Renal pelvis (tissue), 1 donor: ENCODE measurements at regions not wholly inside any gene's neighbourhood (a gene's known extent, or its start where the extent isn't known, plus 50 kb on each side); places are given as distances from the start of the nearest gene placed in this dataset.
"Not testable (repeated sequence)": the region's sequence is repeated elsewhere in the genome, so short reads cannot be mapped to it uniquely, and the experiment has no call there.

Experiments
- DNase-seq: peaks from one replicate; pipeline ENCODE4 v3.0.0-alpha.2; 2013

DNA sequence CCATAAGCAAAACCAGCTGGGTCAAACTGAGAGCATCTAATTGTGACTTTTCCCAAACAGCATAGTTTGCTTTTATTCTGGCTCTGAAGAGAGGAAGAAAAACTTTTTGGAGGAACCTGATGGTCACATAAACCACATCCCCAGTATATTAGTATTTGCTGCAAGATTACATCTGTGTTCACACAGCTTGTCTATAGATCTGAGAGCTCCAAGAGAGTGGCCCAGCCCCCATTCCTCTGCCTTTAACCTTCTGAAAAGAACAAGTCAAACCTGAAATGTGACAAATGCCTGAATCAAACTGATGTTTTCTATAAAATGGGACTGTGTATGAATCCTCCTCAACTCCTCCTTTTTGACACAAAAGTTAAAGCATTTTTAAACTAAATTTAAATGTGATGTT is 435.2 kb downstream of the ZNF479 start:
- DNase-seq, result not testable (repeated sequence)

DNA sequence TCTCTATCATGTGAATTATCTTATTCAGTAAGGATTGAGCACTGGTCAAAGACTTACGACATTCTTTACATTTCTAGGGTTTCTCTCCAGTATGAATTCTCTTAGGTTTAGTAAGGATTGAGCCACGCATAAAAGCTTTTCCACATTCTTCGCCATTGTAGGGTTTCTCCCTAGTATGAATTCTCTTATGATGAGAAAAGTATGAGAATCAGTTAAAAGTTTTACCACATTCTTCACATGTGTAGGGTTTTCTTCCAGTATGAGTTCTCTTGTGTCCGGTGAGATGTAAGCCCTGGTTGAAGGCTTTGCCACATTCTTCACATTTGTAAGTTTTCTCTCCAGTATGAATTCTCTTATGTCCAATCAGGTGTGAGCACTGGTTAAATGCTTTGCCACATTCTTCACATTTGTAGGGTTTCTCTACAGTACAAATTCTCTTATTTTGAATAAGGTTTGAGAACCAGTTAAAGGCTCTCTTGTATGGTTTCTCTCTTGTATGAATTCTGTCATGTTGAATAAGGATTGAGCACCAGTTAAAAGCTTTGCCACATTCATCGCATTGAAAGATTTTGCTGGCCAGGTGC is 445.9 kb downstream of the ZNF479 start:
- DNase-seq, result no peak

DNA sequence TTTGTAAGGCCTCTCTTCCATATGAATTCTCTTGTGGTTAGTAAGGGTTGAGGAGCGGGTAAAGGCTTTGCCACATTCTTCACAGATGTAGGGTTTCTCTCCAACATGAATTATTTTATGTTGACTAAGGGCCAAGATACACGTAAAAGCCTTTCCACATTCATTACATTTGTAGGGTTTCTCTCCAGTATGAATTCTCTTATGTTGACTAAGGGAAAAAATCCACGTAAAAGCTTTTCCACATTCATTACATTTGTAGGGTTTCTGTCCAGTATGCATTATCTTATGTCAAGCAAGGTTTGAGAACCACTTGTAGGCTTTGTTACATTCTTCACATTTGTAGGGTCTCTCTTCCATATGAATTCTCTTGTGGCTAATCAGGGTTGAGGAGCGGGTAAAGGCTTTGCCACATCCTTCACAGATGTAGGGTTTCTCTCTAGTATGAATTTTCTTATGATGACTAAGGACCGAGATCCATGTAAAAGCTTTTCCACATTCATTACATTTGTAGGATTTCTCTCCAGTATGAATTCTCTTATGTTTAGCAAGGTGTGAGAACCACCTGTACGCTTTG is 493.0 kb downstream of the ZNF479 start:
- no peak for DNase-seq

DNA sequence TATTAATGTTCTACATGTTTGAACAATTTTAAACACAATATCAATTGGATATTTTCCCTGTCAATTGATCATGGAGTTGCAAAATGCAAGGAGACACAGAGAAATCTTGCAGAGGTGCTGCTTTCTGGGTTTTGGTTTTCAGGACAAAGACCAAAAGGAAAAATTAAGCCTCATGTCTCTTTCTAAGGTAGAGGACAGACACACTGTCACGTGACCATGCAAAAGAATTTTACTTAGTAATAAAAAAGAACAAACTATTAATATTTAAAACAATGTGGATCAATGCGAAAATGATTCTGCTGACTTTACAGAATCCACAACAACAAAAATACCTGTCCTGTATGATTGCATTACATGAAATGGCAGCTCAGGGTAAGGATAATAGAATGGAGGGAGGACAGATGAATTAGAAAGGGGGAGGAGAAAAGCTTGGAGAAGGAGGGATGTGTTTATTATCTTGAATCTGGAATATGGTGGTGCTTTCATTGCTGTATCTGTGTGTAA is 493.7 kb upstream of the NUPR2 start:
- DNase-seq, result no peak

DNA sequence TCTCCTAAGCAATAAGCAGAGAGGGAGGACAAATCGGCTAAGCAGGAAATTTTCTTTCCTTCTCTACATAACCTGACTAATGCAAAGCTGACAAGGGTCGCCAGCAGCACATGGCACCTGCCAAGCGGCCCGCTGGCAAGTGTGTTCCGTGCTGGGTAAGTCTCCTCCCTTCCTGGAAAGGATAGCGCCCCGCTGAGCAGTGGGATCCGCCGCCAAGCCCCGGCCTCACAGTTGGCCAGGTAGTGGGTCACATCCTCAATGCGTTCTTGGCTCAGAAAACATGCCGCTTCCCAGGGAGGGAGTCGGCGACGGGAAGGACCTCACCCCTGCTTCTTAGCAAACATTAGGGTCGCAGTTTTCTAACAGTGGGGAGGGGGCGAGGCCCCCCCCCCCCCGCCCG is 488.9 kb upstream of the NUPR2 start:
- no peak for DNase-seq

DNA sequence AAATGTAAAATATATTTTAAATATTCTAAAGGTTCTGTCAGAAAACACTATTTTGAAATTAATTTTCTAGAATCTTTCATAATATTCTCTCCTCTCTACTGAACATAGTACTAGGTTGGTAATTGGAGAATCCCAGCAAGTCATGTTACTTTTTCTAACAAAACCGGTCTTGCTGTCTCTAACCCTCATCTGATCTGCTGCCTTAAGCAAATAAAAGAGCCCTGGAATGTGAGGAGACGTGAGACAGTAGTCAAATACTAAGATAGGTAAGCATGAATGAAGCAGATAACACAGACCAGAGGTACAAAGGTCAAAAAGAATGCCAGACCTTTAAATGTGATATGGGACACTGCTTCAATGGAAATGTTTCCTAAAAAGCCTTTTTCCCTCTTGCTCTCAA is 462.4 kb upstream of the NUPR2 start:
- DNase-seq, result no peak

DNA sequence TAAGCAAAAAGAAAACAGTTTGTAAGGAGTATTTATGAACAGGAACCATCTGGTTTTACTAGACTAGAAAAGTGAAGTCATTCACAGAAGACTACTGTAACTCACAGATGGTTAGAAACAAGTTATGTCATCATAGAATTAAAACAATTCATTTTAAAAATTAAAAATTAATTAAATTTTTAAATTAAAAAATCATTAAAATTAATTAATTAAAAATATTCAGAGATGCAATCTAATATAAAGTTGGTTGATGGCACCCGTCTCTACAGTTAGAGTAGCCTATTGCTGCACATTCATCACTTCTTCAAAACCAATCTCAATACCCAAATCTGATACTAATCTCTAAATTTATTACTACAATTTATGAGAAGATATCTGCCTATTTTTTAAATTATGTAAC is 454.8 kb upstream of the NUPR2 start:
- no peak for DNase-seq

DNA sequence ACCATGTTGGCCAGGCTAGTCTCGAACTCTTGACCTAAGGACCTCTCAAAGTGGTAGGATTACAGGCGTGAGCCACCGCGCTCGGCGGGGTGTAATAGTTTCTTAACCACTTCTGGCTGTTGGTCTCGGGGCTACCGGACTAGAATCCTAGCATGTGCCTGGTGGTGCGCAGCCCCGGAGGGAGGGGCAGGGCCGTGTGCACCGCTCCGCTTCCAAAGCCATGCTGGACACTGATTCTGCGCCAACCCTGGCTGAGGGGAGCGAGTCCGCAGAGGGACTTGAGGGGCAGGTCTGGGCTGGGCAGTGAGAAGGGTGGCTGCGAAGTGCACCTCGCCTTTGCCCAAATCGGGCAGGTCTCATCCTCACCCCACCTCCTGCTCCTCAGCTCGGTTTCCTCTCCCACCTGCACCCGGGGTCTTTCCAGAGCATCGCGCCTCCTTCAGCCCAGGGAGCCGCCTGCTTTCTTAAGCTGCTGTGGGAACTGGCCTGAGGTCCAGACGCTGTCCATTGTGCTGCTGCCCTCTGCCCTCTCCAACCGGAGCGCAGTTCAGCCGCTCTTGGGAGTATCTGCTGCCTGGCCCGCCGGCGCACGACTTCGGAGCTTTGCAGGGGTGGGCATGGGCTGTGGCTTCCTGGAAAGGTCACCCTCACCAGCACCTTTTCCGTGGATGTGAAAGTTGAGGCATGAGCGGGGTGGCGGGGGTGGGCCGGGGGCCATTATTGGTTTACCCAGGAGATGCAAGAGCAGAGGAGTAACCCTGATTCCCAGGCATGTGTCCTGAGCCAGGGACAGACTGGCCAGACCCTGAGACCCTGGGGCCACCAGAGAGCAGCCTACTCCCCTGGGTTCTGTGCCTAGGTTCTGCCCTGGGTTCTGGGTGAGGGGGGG is 422.6 kb upstream of the NUPR2 start:
- DNase-seq, result no peak

DNA sequence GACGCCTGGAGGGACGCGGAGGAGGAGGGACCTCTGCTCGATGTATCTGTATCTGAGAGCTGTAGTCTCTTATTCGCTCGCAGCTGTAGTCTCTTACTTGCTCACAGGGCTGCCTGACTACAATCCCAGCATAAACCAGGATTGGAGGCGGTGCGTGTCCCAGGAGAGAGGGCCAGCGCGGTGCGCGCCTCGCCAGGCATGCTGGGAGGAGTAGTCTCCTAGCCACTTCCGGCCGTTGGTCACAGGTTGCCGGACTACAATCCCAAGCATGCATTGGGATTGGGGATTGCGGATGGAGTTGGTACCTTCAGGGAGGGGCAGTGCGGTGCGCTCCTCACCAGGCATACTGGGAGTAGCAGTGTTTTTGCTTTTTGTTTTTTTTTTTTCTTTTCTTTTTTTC is 421.7 kb upstream of the NUPR2 start:
- no peak for DNase-seq

DNA sequence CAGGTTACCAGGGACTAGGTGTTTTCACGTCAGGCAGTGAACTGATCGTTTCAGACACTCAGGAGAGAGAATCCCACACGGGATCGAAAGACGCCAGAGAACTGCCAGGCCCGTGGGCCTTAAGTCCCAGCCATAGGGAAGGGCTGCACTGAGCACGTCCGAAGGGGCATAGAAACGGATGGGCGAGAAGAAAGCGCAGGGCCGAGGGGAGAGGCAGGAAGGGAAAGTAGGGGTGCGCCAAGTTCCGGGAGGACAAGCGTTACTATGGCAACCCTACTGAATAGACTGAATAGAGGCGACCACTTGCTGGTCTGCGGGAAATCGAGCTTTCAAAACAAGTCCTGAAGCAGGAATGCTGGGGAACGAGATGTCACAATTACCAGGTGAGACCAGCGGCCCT is 421.3 kb upstream of the NUPR2 start:
- no peak for DNase-seq

DNA sequence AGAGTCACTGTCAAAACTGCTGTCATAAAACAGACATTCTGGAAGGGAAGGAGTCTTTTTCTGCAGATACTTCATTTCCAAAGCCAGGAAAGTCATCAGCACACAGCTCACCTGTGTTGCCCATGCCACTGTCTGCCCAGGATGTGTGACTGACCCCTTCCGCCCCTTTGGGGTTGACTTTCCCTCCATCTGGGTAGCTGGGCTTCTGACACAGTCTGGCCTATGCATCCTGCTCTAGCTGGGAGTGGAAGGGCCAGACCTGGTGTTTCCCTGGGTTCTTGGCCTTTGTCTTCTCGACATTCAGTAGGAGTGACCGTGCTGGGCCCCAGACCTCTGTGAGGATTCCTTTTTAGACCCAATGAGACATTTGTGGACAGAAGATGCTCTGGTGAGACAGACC is 378.9 kb upstream of the NUPR2 start:
- DNase-seq, result no peak

DNA sequence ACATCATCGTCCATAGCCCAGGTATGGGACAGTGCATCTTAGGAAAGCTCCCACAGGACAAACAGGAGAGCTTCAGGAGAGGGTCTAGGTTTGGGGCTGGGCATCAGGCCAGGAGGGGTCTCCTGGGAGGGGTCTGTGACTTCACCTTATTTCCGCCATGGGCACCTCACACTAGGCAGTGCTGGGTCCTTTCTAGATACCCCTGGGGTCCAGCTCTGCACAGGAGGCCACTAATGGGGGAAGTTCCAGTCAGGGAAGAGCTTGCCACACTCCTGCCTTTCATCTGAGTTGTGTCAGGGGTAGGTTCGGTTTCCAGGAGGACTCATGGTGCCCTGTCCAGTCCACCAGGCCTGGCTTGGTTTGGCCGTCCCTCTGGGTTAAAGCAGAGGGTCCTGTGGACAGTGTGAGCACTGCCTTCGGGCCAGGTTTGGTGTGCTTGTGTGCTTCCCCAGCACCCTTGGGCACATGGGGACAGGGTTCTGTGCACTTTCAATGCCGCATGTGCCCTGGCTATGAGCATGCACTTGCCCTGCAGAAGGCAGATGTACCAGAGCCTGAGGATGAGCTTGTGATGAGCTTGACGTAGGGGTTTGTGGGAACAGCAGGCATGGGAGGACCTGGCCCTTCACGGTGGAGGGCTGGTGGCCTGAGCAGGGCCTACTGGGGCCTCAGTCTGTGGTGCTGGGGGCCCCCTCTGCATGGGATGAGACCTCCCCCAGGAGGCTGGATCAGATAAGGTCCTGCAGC is 377.7 kb upstream of the NUPR2 start:
- DNase-seq, result no peak

DNA sequence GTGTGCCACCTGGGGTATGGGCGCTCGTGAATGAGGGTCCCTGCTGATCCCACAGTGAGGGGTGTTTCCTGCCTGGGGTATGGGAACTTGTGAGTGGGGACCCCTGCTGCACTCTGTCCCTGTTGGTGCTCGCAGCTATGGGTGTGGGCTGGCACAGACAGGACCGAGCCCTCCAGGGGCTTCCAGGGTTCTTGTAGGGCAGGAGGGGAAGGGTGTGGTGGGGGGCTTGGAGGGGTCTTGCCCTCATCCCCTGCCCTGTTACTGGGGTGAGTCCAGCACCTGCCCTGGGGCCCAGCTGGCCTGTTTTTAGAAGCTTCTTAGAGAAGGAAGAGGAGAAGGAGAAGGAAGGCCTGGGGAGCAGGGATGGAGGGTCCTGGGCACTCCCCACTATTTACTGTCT is 377.0 kb upstream of the NUPR2 start:
- DNase-seq, result no peak

DNA sequence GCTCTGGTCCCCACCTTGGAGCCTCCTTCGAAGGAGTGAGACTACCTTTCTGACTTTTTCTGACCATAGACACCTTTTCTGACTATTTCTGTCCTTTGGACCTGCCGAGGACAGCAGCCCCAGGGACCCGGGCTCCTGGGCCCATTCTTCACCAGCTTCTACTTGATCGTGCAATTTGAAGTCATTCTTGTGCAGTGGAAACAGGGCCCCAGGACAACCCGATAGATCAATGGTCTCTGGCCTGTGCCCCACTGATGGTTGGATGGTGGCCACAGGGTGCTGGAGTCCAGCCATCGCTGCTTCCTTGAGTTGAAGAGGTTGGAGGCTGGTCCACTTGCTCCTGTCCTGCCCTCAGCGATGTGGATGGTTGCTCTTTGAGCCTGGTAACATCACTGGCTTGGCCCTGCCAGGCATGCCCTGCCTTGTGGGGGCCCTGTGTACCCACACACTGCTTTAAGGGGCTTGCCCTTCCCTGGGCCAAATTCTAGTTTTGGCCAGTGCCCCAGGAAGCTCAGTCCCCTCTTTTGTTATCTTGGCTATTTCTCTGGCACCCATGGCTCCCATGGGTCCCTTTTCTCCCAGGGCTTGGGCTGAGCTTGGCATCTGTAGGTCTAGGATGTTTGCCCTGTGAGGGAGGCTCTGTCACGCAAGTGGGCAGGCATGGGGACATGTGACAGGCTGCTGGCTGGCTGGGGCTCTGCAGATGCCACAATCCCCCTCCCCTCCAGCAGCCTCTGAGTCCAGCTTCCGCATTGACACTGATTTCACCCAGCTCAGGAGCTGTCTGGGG is 375.6 kb upstream of the NUPR2 start:
- DNase-seq, result no peak

DNA sequence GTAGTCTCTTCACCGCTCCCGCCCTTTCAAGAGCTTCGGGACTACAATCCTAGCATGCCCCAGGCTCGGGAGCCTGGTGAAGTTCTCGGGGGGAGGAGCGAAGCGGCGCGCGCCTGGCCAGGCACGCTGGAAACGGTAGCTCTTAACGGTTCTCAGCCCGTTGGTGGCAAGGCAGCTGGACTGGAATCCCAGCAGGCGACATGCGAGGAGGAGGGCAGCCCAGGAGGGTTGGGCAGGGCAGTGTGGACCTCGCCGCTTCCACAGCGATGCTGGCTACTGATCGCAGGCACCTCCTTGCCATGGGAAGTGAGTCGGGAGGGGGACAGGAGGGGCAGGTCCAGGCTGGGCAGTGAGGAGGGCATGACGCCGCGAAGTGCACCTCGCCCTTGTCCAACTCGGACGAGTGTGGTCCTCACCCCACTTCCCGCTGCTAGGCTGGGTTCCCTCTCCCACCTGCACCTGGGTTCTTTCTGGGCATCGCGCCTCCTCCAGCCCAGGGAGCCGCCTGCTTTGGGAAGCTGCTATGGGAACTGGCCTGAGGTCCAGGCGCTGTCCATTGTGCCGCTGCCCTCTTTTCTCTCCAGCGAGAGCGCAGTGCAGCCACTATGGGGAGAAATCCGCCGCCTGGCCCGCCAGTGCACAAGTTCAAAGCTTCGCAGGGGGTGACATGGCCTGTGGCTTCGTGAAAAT is 367.8 kb upstream of the NUPR2 start:
- DNase-seq, result no peak

DNA sequence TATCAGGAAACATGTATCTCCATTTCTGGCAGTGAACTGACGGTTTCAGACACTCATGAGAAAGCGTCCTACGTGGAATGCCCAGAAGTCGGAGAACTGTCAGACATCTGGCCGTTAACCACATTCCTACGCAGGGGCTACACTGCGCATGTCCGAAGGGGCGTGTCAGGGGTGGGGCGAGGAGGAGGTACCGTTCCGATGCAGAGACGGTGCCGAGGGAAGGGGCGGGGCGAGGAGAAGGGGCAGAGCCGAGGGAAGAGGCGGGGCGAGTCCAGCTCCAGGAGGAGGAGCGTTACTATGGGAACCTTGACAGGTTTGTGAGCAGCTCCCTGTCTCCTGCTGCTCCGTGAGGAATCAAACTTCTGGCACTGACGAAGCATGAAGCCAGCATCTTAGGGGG is 366.9 kb upstream of the NUPR2 start:
- no peak for DNase-seq

DNA sequence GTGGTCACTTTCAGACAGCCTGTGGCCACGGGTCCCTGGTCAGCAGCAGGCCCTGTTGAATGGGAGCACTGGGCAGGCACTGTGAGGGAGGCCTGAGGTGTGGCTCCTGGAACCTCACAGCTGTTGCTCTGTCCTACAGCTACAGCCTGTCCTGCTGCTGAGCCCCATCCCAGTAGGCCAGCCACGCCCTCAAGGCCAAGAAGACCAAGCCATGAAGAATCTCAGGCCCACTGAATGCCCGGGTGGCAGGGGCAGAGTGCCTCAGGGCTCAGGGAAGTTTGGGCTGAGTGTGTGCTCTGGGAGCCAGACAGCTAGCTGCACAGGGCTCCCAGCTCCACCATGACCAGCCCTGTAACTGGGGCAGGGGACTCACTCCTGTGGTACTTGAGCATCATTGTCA is 363.5 kb upstream of the NUPR2 start:
- DNase-seq, result no peak

DNA sequence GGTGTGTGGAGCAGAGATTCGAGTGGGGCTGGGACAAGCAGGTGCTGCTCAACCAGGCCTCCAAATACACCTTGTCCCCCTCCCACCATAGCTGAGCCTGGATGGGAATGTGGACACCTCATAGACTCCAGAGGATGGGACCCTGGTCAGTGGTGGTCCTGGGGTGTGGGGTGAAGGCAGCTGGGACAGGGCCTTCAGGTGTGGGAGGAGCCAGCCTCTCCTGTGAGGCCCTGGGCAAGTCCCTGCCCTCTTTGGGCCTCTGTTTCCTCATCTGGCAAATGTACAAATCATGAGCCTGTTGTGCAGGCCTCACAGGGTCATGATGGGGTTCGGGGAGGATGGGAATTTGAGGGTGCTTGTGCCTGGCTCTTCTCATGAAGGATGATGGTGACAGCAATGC is 362.9 kb upstream of the NUPR2 start:
- DNase-seq, result no peak

DNA sequence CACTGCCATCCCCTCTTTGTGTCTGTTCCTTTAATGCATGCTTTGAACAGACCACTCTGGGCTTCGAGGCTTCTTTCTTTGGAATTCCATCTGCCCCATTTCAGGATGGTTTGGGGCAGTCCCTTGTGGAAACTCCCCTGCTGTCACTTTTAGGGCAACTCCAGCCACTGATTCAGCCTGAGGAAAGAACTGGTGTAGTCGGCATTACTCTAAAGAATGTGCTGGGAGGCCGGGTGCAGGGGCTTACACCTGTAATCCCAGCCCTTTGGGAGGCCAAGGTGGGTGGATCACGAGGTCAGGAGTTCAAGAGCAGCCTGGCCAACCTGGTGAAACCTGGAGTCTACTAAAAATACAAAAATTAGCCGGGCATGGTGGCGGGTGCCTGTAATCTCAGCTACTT is 358.1 kb upstream of the NUPR2 start:
- no peak for DNase-seq

DNA sequence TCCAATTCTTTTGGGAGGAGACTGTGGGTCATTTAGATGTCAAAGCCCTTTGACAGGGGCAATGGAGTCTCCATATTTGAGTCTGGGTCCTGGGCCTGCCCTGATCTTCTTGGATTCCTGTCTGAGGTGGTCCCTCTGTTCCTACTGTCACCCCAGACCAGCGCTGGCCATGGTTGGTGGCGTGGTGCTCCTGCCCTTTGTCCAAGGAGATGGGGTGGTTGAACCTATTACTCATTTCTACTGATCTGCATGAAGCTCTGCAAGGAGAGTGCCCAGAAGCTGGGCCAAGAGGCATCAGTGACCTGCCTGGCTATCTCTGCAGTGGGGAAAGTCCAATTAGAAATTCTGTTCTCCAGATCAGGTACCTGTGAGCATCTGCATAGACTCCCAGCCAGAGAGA is 355.6 kb upstream of the NUPR2 start:
- no peak for DNase-seq
